ENCODE measurements at regions not wholly inside any gene's neighbourhood (a gene's known extent, or its start where the extent isn't known, plus 50 kb on each side); places are given as distances from the start of the nearest gene placed in this dataset.

GRCh38 chr6:105626295-105627158 is 223.6 kb upstream of the PREP start:
- no peaks in the 10 kb centered on the region for H3K36me3 ChIP-seq (ENCODE audit: control insufficient read depth in 4 of 4, insufficient read depth in 3 of 4, low read depth in 1 of 4, low read length in 3 of 4)
- no peaks in the 10 kb centered on the region for H3K4me1 ChIP-seq (ENCODE audit: control insufficient read depth in 4 of 4, insufficient read depth in 4 of 4, low read length in 3 of 4)
- H3K9me3 ChIP-seq (ENCODE audit: control insufficient read depth in 4 of 4, low read length in 3 of 4) = no peaks in the 10 kb centered on the region
- WGBS = 85% methylated on average over 2 of the region's 2 CpGs
- DNase-seq (ENCODE audit: low spot score) = no peak
- no peak overlapping the region for H3K4me3 ChIP-seq (ENCODE audit: low read depth in 1 of 3, low read length in 3 of 3)
- H3K27me3 ChIP-seq (ENCODE audit: control insufficient read depth in 4 of 4, insufficient read depth in 4 of 4, low read length in 3 of 4) = peaks cover 0 to 3% (median 0%) of the 10 kb centered on the region in 4 donors
- no peak overlapping the region for H3K27ac ChIP-seq (ENCODE audit: low read depth in 1 of 2, low read length in 2 of 2)
- TF ChIP-seq, protein P1, sequence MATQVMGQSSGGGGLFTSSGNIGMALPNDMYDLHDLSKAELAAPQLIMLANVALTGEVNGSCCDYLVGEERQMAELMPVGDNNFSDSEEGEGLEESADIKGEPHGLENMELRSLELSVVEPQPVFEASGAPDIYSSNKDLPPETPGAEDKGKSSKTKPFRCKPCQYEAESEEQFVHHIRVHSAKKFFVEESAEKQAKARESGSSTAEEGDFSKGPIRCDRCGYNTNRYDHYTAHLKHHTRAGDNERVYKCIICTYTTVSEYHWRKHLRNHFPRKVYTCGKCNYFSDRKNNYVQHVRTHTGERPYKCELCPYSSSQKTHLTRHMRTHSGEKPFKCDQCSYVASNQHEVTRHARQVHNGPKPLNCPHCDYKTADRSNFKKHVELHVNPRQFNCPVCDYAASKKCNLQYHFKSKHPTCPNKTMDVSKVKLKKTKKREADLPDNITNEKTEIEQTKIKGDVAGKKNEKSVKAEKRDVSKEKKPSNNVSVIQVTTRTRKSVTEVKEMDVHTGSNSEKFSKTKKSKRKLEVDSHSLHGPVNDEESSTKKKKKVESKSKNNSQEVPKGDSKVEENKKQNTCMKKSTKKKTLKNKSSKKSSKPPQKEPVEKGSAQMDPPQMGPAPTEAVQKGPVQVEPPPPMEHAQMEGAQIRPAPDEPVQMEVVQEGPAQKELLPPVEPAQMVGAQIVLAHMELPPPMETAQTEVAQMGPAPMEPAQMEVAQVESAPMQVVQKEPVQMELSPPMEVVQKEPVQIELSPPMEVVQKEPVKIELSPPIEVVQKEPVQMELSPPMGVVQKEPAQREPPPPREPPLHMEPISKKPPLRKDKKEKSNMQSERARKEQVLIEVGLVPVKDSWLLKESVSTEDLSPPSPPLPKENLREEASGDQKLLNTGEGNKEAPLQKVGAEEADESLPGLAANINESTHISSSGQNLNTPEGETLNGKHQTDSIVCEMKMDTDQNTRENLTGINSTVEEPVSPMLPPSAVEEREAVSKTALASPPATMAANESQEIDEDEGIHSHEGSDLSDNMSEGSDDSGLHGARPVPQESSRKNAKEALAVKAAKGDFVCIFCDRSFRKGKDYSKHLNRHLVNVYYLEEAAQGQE (IDR thresholded peaks at IDR 0.05) = no peak
- no peak for TF ChIP-seq GABPA (IDR thresholded peaks at IDR 0.05 in 1 of 2, conservative IDR thresholded peaks at IDR 0.05 in 1 of 2)
- TF ChIP-seq, protein P2, sequence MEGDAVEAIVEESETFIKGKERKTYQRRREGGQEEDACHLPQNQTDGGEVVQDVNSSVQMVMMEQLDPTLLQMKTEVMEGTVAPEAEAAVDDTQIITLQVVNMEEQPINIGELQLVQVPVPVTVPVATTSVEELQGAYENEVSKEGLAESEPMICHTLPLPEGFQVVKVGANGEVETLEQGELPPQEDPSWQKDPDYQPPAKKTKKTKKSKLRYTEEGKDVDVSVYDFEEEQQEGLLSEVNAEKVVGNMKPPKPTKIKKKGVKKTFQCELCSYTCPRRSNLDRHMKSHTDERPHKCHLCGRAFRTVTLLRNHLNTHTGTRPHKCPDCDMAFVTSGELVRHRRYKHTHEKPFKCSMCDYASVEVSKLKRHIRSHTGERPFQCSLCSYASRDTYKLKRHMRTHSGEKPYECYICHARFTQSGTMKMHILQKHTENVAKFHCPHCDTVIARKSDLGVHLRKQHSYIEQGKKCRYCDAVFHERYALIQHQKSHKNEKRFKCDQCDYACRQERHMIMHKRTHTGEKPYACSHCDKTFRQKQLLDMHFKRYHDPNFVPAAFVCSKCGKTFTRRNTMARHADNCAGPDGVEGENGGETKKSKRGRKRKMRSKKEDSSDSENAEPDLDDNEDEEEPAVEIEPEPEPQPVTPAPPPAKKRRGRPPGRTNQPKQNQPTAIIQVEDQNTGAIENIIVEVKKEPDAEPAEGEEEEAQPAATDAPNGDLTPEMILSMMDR (IDR thresholded peaks at IDR 0.05; ENCODE audit: low read depth, low read length, missing input control) = no peak
- TF ChIP-seq, protein P3, sequence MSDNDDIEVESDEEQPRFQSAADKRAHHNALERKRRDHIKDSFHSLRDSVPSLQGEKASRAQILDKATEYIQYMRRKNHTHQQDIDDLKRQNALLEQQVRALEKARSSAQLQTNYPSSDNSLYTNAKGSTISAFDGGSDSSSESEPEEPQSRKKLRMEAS (IDR thresholded peaks at IDR 0.05) = no peak
- no peak for TF ChIP-seq EGR1 (IDR thresholded peaks at IDR 0.05; ENCODE audit: low read depth in 2 of 2)
- no peak for TF ChIP-seq JUND (IDR thresholded peaks at IDR 0.05)
- TF ChIP-seq TAF1 (conservative IDR thresholded peaks at IDR 0.05) = no peak
- TF ChIP-seq RAD21 (IDR thresholded peaks at IDR 0.05) = no peak
- no peak for TF ChIP-seq SP1 (IDR thresholded peaks at IDR 0.05)
- no peak for TF ChIP-seq ZBTB33 (IDR thresholded peaks at IDR 0.05)
- TF ChIP-seq ATF3 (IDR thresholded peaks at IDR 0.05) = no peak
- no peak for TF ChIP-seq NR2F2 (IDR thresholded peaks at IDR 0.05)
- TF ChIP-seq HNF4A (conservative IDR thresholded peaks at IDR 0.05) = no peak
- no peak for TF ChIP-seq FOXA2 (IDR thresholded peaks at IDR 0.05)
- TF ChIP-seq RXRA (IDR thresholded peaks at IDR 0.05) = no peak
- TF ChIP-seq YY1 (IDR thresholded peaks at IDR 0.05) = no peak
- TF ChIP-seq FOXA1 (IDR thresholded peaks at IDR 0.05) = no peak
- no peak overlapping the region for H3K9ac ChIP-seq (ENCODE audit: low read depth in 1 of 2, low read length in 2 of 2)
